ENCODE measurements at regions not wholly inside any gene's neighbourhood (a gene's known extent, or its start where the extent isn't known, plus 50 kb on each side); places are given as distances from the start of the nearest gene placed in this dataset.

- TF ChIP-seq POLR2AphosphoS5 (IDR thresholded peaks at IDR 0.05; ENCODE audit: low read depth, low read length) (no peak), TAF1 (IDR thresholded peaks at IDR 0.05; ENCODE audit: borderline replicate concordance, low read depth, low read length) (no peak)
These were observed 106.6 kb downstream of the BRMS1L start for GRCh38 chr14:35932659-35933159.

Data from GM12892 (cell line).